ENCODE measurements at regions not wholly inside any gene's neighbourhood (a gene's known extent, or its start where the extent isn't known, plus 50 kb on each side); places are given as distances from the start of the nearest gene placed in this dataset.

- no peak for TF ChIP-seq CTCF (IDR thresholded peaks at IDR 0.05)
- no peak for TF ChIP-seq RFX5 (IDR thresholded peaks at IDR 0.05; ENCODE audit: low read length)
- TF ChIP-seq TAF1 (IDR thresholded peaks at IDR 0.05; ENCODE audit: borderline replicate concordance, low read depth, low read length): no peak
- no peak for TF ChIP-seq ELF1 (IDR thresholded peaks at IDR 0.05)
Measured at GRCh38 chr7:113209449-113210203, 91.3 kb upstream of the SMIM30 start.
